IPS-18c (cell line): ENCODE measurements at regions not wholly inside any gene's neighbourhood (a gene's known extent, or its start where the extent isn't known, plus 50 kb on each side); places are given as distances from the start of the nearest gene placed in this dataset.
"Not testable (repeated sequence)": the region's sequence is repeated elsewhere in the genome, so short reads cannot be mapped to it uniquely, and the experiment has no call there.

Experiments
- H3K4me3 ChIP-seq: 2 replicates; pipeline ENCODE4 v1.7.0; 2013; ENCODE audit warnings: low read depth, mild to moderate bottlenecking, low read length, moderate library complexity; ENCODE audit not compliant: insufficient read depth
- H3K9me3 ChIP-seq: one replicate; pipeline ENCODE4 v1.6.1; 2013; ENCODE audit warnings: mild to moderate bottlenecking, low read length, moderate library complexity; ENCODE audit not compliant: control insufficient read depth, insufficient read depth

DNA sequence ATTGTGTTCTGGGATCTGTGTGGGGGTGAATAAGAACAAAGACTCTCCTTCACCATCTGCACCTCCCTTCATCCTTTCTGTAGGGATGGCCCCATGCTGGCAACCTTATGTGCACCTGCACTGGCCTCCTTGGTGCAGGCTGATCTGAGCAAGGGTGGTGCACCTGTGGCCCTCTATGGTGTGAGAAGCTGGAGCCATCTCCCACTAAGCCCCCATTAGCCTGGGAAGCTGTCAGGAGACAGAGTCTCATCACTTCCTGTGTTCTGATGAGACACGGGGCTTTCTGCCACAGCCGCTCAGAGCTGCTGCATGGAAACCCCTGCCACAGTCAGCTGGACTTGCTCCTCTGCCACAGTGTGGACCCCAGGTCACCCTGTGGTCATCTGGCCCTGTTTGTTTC lies 565.3 kb upstream of the SALL3 start:
- Histone ChIP-seq H3K9me3 (no peaks in the 10 kb centered on the region), H3K4me3 (no peak overlapping the region)

GRCh38 chr18:78416853-78417252 lies 562.8 kb upstream of the SALL3 start:
- Histone ChIP-seq H3K4me3 (no peak overlapping the region), H3K9me3 (no peaks in the 10 kb centered on the region)

DNA sequence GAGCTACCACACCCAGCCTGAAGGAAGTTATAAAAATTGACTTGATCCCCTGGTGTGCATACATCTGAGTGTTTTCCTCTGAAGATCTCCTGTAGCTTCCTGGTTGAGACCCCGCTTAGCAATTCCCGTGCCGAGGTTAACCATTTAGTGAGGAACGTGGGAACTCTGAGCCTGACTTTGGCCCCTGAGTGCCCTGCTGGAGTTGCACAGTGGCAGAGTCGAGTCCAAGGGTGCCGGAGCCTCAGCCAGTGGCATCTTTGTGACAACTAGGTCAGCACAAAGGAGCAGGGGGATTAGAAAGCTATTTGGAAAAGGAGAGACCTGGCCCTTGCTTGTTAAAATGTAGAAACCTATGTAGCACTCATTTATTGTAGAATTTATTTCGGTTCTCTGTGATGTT lies 561.2 kb upstream of the SALL3 start:
- no peak overlapping the region for H3K4me3 ChIP-seq
- H3K9me3 ChIP-seq, result no peaks in the 10 kb centered on the region

GRCh38 chr18:78419171-78419570 lies 560.4 kb upstream of the SALL3 start:
- Histone ChIP-seq H3K4me3 (no peak overlapping the region), H3K9me3 (no peaks in the 10 kb centered on the region)

- Histone ChIP-seq H3K9me3 (no peaks in the 10 kb centered on the region), H3K4me3 (no peak overlapping the region)
These were observed 559.5 kb upstream of the SALL3 start for GRCh38 chr18:78420116-78420515.

GRCh38 chr18:78421392-78421791 lies 558.2 kb upstream of the SALL3 start:
- Histone ChIP-seq H3K9me3 (no peaks in the 10 kb centered on the region), H3K4me3 (no peak overlapping the region)

GRCh38 chr18:78422336-78422735 lies 557.3 kb upstream of the SALL3 start:
- Histone ChIP-seq H3K9me3 (no peaks in the 10 kb centered on the region), H3K4me3 (no peak overlapping the region)

- Histone ChIP-seq H3K4me3 (no peak overlapping the region), H3K9me3 (no peaks in the 10 kb centered on the region)
These were observed 555.8 kb upstream of the SALL3 start for GRCh38 chr18:78423811-78424210.

GRCh38 chr18:78424403-78425018 lies 555.1 kb upstream of the SALL3 start:
- H3K9me3 ChIP-seq, result no peaks in the 10 kb centered on the region
- no peak overlapping the region for H3K4me3 ChIP-seq

GRCh38 chr18:78425019-78425412 lies 554.6 kb upstream of the SALL3 start:
- H3K9me3 ChIP-seq, result no peaks in the 10 kb centered on the region
- H3K4me3 ChIP-seq, result no peak overlapping the region

DNA sequence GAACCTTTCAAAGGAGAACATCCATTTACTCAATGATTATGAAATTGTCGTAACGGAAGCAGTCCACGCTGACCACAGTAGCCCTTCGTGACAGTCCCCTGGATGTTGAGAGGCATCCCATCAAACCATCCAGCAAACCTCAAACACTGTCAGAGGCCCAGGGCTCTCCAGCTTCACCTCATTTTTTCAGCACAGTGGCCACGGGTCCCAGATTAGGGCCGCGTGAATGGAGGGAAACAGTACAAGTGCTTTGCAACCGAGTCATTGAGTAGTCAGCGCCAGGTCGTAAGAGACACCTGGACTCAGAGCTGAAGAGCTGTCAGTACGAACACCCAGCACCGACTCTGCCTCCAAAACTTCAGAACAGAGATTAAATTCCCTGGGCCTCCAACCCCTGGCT lies 552.5 kb upstream of the SALL3 start:
- H3K4me3 ChIP-seq, result no peak overlapping the region
- no peaks in the 10 kb centered on the region for H3K9me3 ChIP-seq

GRCh38 chr18:78429127-78430108 lies 550.2 kb upstream of the SALL3 start:
- Histone ChIP-seq H3K9me3 (no peaks in the 10 kb centered on the region), H3K4me3 (no peak overlapping the region)

DNA sequence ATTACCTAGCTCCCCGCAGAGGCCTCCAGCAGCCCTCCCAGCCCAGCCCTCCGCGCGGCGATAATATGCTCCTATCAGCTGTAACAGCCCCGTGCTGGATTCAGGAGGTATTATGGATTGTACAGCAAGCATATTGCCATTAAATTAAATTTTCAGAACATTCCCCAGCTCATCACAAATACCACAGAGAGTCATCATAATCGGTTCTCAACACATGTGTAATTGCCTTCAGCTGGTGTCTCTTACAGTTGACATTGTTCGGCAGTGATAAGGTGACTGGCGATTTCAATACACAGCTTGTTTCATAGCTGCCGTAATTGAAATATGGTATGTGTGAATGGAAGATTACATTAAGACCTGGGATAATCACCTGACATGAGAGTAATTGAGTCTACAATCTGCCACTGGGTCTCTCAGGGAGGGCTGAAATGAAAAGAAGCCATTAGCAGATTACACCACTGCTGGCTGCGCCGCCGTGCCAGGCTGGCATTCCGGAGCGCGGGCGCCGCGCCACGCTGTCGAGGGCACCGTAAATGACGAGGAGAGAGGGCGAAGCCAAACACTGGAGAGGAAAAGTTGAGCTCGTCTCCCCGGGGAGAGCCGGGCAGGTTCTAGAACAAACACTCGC lies 549.4 kb upstream of the SALL3 start:
- Histone ChIP-seq H3K9me3 (no peaks in the 10 kb centered on the region), H3K4me3 (no peak overlapping the region)

DNA sequence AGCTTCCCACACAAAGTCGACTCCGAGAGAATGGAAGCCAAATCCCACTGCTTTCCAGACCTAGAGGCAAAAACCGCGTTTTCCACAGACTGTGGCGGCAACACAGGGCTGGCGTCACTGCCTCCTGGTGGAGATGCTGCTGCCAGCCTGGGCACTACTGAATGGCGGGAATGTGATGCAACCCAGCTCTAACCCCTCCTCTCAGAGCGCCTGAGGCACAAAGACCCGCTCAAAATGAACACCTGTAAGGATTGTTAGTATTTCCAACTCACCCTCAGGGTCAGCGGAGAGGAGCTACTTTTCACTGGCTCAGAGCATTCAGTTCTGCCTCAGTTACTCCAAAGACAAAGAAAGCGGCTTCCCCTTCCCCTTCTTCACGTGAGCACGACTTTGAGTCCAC lies 548.0 kb upstream of the SALL3 start:
- H3K9me3 ChIP-seq, result no peaks in the 10 kb centered on the region
- no peak overlapping the region for H3K4me3 ChIP-seq

- H3K9me3 ChIP-seq, result no peaks in the 10 kb centered on the region
These were observed 546.1 kb upstream of the SALL3 start for GRCh38 chr18:78433562-78433961.

GRCh38 chr18:78436110-78436509 lies 543.5 kb upstream of the SALL3 start:
- no peak overlapping the region for H3K4me3 ChIP-seq
- no peaks in the 10 kb centered on the region for H3K9me3 ChIP-seq

More at GRCh38 chr18:78433562-78433961, 546.1 kb upstream of the SALL3 start:
- no peak overlapping the region for H3K4me3 ChIP-seq

- not testable (repeated sequence) for H3K9me3 ChIP-seq, H3K4me3 ChIP-seq
These were observed 541.4 kb upstream of the SALL3 start for GRCh38 chr18:78438235-78438634.

GRCh38 chr18:78445880-78446279 lies 533.7 kb upstream of the SALL3 start:
- H3K9me3 ChIP-seq, result no peaks in the 10 kb centered on the region
- H3K4me3 ChIP-seq, result no peak overlapping the region
